GM21447 (cell line): ENCODE measurements at regions not wholly inside any gene's neighbourhood (a gene's known extent, or its start where the extent isn't known, plus 50 kb on each side); places are given as distances from the start of the nearest gene placed in this dataset.
A peak's percentile ranks its signal among the peaks of the same experiment; 100 is the strongest.

Source experiments
- ATAC-seq: cut with Tn5 transposase; IDR thresholded peaks from one replicate; pipeline ENCODE4 v1.9.1; 2021; ENCODE audit not compliant: unreplicated experiment

- no peak for ATAC-seq
Observed at GRCh38 chr7:41114131-41114530, 588.8 kb downstream of the INHBA start.

GRCh38 chr7:41113719-41114118 lies 589.2 kb downstream of the INHBA start:
- ATAC-seq: no peak

- ATAC-seq: no peak
Observed at GRCh38 chr7:41110186-41110585, 592.7 kb downstream of the INHBA start.

GRCh38 chr7:41108821-41109220 lies 594.1 kb downstream of the INHBA start:
- no peak for ATAC-seq

- peak; percentile 40 for ATAC-seq
Observed at GRCh38 chr7:41107938-41108448, 594.9 kb downstream of the INHBA start.

- no peak for ATAC-seq
Observed at GRCh38 chr7:41107330-41107937, 595.5 kb downstream of the INHBA start.

GRCh38 chr7:41104631-41105030 lies 598.3 kb downstream of the INHBA start:
- no peak for ATAC-seq

GRCh38 chr7:41103331-41103730 lies 599.6 kb downstream of the INHBA start:
- peak; percentile 56 for ATAC-seq

GRCh38 chr7:41098846-41099245 lies 604.0 kb downstream of the INHBA start:
- ATAC-seq: no peak

GRCh38 chr7:41098402-41098801 lies 604.5 kb downstream of the INHBA start:
- no peak for ATAC-seq

- ATAC-seq: no peak
Observed at GRCh38 chr7:41097501-41097900, 605.4 kb downstream of the INHBA start.

GRCh38 chr7:41096917-41097316 lies 606.0 kb downstream of the INHBA start:
- ATAC-seq: no peak

GRCh38 chr7:41093141-41093540 lies 609.7 kb downstream of the INHBA start:
- no peak for ATAC-seq

- ATAC-seq: no peak
Observed at GRCh38 chr7:41085244-41085643, 617.6 kb downstream of the INHBA start.

GRCh38 chr7:41084381-41084780 lies 618.5 kb downstream of the INHBA start:
- no peak for ATAC-seq

GRCh38 chr7:41069635-41070034 lies 633.3 kb downstream of the INHBA start:
- ATAC-seq: no peak

GRCh38 chr7:41067576-41067975 lies 635.3 kb downstream of the INHBA start:
- no peak for ATAC-seq

GRCh38 chr7:41065663-41066062 lies 637.2 kb downstream of the INHBA start:
- no peak for ATAC-seq

GRCh38 chr7:41063116-41063515 lies 639.8 kb downstream of the INHBA start:
- ATAC-seq: no peak

- ATAC-seq: no peak
Observed at GRCh38 chr7:41060796-41061195, 642.1 kb downstream of the INHBA start.

- ATAC-seq: no peak
Observed at GRCh38 chr7:41059796-41060195, 643.1 kb downstream of the INHBA start.

- no peak for ATAC-seq
Observed at GRCh38 chr7:41058986-41059741, 643.7 kb downstream of the INHBA start.
